GM23338 (cell line): ENCODE measurements at regions not wholly inside any gene's neighbourhood (a gene's known extent, or its start where the extent isn't known, plus 50 kb on each side); places are given as distances from the start of the nearest gene placed in this dataset.

Source experiments
- CREB1 ChIP-seq: fragments of 250-450 bp; sonication (Bioruptor Pico); IDR thresholded peaks from 2 replicates; pipeline ENCODE4 v1.5.0; 2020; ENCODE audit warnings: low read depth, mild to moderate bottlenecking, moderate library complexity
- EZH2 ChIP-seq: fragments of 200-600 bp; sonication (generic); IDR thresholded peaks from one replicate; pipeline ENCODE4 v1.8.0; 2017; ENCODE audit warnings: antibody characterized with exemption, mild to moderate bottlenecking, low read depth; ENCODE audit not compliant: unreplicated experiment
- EZH2phosphoT487 ChIP-seq: fragments of 200-600 bp; sonication (generic); IDR thresholded peaks from one replicate; pipeline ENCODE4 v1.8.1; 2018; ENCODE audit warnings: antibody characterized with exemption; ENCODE audit not compliant: unreplicated experiment
- JUNB ChIP-seq: IDR thresholded peaks from one replicate; pipeline ENCODE4 v1.6.1; 2016; ENCODE audit warnings: antibody characterized with exemption; ENCODE audit not compliant: unreplicated experiment
- NANOG ChIP-seq: IDR thresholded peaks from 2 replicates; pipeline ENCODE4 v1.6.1; 2016; ENCODE audit warnings: antibody characterized with exemption, borderline replicate concordance
- POLR2AphosphoS5 ChIP-seq: IDR thresholded peaks from 2 replicates; pipeline ENCODE4 v1.6.1; 2016; ENCODE audit warnings: antibody characterized with exemption, low read depth
- STAT1 ChIP-seq: IDR thresholded peaks from one replicate; pipeline ENCODE4 v1.6.1; 2016; ENCODE audit warnings: antibody characterized with exemption; ENCODE audit not compliant: unreplicated experiment
- ZNF114 ChIP-seq: fragments of 250-450 bp; sonication (Bioruptor Pico); IDR thresholded peaks from 2 replicates; pipeline ENCODE4 v1.5.0; 2020; ENCODE audit warnings: mild to moderate bottlenecking, moderate library complexity
- TF ChIP-seq, protein P1 (sequence below), 2 experiments: fragments of 200-600 bp in 1 of 2; sonication (generic) in 1 of 2; conservative IDR thresholded peaks; 2 replicates each; pipeline versions ENCODE4 v1.5.1 to v1.6.1; 2016 to 2017; ENCODE audit warnings: antibody characterized with exemption in 2 of 2, low read depth in 2 of 2, mild to moderate bottlenecking in 2 of 2, moderate library complexity in 1 of 2
- TF ChIP-seq, protein P2 (sequence below): IDR thresholded peaks from one replicate; pipeline ENCODE4 v1.6.1; 2018; ENCODE audit warnings: antibody characterized with exemption; ENCODE audit not compliant: unreplicated experiment
- TF ChIP-seq, protein P3 (sequence below): IDR thresholded peaks from 2 replicates; pipeline ENCODE4 v1.6.1; 2016; ENCODE audit warnings: antibody characterized with exemption
- TF ChIP-seq, protein P4 (sequence below): fragments of 250-450 bp; sonication (Bioruptor Pico); IDR thresholded peaks from 2 replicates; pipeline ENCODE4 v1.5.0; 2020; ENCODE audit warnings: mild to moderate bottlenecking, moderate library complexity

DNA sequence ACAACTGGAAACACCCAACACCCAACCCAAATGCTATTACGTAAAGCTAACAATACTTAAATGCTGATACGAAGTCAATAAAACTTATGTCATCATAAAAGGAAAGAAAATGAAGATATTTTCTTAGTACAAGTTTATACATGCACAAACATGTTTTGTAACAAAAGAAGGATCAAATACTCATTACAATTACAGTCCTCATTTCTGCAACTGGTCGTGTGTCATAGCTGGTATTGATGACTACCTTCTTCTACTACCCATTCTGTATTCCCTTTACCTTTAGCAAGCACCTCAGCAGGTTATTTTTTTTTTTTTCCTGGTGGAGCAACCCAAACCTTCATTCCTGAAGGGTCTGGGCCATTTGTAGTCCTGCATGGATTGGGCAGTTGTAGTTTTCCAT is 1298.5 kb downstream of the SUCLG1 start:
- TF ChIP-seq, protein P1, sequence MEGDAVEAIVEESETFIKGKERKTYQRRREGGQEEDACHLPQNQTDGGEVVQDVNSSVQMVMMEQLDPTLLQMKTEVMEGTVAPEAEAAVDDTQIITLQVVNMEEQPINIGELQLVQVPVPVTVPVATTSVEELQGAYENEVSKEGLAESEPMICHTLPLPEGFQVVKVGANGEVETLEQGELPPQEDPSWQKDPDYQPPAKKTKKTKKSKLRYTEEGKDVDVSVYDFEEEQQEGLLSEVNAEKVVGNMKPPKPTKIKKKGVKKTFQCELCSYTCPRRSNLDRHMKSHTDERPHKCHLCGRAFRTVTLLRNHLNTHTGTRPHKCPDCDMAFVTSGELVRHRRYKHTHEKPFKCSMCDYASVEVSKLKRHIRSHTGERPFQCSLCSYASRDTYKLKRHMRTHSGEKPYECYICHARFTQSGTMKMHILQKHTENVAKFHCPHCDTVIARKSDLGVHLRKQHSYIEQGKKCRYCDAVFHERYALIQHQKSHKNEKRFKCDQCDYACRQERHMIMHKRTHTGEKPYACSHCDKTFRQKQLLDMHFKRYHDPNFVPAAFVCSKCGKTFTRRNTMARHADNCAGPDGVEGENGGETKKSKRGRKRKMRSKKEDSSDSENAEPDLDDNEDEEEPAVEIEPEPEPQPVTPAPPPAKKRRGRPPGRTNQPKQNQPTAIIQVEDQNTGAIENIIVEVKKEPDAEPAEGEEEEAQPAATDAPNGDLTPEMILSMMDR (conservative IDR thresholded peaks at IDR 0.05; ENCODE audit: low read depth in 2 of 2) = no peak
- no peak for TF ChIP-seq POLR2AphosphoS5
- no peak for TF ChIP-seq CREB1 (CRISPR knock-in tag)
- no peak for TF ChIP-seq EZH2phosphoT487
- no peak for TF ChIP-seq EZH2
- TF ChIP-seq STAT1 = no peak
- TF ChIP-seq, protein P2, sequence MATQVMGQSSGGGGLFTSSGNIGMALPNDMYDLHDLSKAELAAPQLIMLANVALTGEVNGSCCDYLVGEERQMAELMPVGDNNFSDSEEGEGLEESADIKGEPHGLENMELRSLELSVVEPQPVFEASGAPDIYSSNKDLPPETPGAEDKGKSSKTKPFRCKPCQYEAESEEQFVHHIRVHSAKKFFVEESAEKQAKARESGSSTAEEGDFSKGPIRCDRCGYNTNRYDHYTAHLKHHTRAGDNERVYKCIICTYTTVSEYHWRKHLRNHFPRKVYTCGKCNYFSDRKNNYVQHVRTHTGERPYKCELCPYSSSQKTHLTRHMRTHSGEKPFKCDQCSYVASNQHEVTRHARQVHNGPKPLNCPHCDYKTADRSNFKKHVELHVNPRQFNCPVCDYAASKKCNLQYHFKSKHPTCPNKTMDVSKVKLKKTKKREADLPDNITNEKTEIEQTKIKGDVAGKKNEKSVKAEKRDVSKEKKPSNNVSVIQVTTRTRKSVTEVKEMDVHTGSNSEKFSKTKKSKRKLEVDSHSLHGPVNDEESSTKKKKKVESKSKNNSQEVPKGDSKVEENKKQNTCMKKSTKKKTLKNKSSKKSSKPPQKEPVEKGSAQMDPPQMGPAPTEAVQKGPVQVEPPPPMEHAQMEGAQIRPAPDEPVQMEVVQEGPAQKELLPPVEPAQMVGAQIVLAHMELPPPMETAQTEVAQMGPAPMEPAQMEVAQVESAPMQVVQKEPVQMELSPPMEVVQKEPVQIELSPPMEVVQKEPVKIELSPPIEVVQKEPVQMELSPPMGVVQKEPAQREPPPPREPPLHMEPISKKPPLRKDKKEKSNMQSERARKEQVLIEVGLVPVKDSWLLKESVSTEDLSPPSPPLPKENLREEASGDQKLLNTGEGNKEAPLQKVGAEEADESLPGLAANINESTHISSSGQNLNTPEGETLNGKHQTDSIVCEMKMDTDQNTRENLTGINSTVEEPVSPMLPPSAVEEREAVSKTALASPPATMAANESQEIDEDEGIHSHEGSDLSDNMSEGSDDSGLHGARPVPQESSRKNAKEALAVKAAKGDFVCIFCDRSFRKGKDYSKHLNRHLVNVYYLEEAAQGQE = no peak
- TF ChIP-seq ZNF114 (CRISPR knock-in tag) = no peak
- TF ChIP-seq NANOG = no peak
- TF ChIP-seq, protein P3, sequence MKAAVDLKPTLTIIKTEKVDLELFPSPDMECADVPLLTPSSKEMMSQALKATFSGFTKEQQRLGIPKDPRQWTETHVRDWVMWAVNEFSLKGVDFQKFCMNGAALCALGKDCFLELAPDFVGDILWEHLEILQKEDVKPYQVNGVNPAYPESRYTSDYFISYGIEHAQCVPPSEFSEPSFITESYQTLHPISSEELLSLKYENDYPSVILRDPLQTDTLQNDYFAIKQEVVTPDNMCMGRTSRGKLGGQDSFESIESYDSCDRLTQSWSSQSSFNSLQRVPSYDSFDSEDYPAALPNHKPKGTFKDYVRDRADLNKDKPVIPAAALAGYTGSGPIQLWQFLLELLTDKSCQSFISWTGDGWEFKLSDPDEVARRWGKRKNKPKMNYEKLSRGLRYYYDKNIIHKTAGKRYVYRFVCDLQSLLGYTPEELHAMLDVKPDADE = no peak
- TF ChIP-seq, protein P4, sequence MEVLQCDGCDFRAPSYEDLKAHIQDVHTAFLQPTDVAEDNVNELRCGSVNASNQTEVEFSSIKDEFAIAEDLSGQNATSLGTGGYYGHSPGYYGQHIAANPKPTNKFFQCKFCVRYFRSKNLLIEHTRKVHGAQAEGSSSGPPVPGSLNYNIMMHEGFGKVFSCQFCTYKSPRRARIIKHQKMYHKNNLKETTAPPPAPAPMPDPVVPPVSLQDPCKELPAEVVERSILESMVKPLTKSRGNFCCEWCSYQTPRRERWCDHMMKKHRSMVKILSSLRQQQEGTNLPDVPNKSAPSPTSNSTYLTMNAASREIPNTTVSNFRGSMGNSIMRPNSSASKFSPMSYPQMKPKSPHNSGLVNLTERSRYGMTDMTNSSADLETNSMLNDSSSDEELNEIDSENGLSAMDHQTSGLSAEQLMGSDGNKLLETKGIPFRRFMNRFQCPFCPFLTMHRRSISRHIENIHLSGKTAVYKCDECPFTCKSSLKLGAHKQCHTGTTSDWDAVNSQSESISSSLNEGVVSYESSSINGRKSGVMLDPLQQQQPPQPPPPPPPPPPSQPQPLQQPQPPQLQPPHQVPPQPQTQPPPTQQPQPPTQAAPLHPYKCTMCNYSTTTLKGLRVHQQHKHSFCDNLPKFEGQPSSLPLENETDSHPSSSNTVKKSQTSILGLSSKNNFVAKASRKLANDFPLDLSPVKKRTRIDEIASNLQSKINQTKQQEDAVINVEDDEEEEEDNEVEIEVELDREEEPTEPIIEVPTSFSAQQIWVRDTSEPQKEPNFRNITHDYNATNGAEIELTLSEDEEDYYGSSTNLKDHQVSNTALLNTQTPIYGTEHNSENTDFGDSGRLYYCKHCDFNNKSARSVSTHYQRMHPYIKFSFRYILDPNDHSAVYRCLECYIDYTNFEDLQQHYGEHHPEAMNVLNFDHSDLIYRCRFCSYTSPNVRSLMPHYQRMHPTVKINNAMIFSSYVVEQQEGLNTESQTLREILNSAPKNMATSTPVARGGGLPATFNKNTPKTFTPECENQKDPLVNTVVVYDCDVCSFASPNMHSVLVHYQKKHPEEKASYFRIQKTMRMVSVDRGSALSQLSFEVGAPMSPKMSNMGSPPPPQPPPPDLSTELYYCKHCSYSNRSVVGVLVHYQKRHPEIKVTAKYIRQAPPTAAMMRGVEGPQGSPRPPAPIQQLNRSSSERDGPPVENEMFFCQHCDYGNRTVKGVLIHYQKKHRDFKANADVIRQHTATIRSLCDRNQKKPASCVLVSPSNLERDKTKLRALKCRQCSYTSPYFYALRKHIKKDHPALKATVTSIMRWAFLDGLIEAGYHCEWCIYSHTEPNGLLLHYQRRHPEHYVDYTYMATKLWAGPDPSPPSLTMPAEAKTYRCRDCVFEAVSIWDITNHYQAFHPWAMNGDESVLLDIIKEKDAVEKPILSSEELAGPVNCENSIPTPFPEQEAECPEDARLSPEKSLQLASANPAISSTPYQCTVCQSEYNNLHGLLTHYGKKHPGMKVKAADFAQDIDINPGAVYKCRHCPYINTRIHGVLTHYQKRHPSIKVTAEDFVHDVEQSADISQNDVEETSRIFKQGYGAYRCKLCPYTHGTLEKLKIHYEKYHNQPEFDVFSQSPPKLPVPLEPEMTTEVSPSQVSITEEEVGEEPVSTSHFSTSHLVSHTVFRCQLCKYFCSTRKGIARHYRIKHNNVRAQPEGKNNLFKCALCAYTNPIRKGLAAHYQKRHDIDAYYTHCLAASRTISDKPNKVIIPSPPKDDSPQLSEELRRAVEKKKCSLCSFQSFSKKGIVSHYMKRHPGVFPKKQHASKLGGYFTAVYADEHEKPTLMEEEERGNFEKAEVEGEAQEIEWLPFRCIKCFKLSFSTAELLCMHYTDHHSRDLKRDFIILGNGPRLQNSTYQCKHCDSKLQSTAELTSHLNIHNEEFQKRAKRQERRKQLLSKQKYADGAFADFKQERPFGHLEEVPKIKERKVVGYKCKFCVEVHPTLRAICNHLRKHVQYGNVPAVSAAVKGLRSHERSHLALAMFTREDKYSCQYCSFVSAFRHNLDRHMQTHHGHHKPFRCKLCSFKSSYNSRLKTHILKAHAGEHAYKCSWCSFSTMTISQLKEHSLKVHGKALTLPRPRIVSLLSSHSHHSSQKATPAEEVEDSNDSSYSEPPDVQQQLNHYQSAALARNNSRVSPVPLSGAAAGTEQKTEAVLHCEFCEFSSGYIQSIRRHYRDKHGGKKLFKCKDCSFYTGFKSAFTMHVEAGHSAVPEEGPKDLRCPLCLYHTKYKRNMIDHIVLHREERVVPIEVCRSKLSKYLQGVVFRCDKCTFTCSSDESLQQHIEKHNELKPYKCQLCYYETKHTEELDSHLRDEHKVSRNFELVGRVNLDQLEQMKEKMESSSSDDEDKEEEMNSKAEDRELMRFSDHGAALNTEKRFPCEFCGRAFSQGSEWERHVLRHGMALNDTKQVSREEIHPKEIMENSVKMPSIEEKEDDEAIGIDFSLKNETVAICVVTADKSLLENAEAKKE = no peak
- no peak for TF ChIP-seq JUNB
